Loucy (cell line): ENCODE measurements at regions not wholly inside any gene's neighbourhood (a gene's known extent, or its start where the extent isn't known, plus 50 kb on each side); places are given as distances from the start of the nearest gene placed in this dataset.

Experiments used
- H2AFZ ChIP-seq: fragments of 200-600 bp; sonication (generic); 2 replicates; pipeline ENCODE4 v1.6.0; 2016; ENCODE audit warnings: antibody characterized with exemption, mild to moderate bottlenecking, low read length, moderate library complexity
- H3F3A ChIP-seq: fragments of 200-600 bp; 2 replicates; pipeline ENCODE4 v1.6.0; 2016; ENCODE audit warnings: antibody characterized with exemption, low read depth, mild to moderate bottlenecking
- H3K27me3 ChIP-seq: fragments of 200-600 bp; sonication (generic); 2 replicates; pipeline ENCODE4 v1.6.1; 2014; ENCODE audit warnings: low read length, mild to moderate bottlenecking; ENCODE audit not compliant: insufficient read depth, poor library complexity, severe bottlenecking
- H3K36me3 ChIP-seq: fragments of 200-600 bp; sonication (generic); 2 replicates; pipeline ENCODE4 v1.6.1; 2016; ENCODE audit warnings: low read length; ENCODE audit not compliant: insufficient read depth
- H3K4me1 ChIP-seq: fragments of 200-600 bp; sonication (generic); 2 replicates; pipeline ENCODE4 v1.5.1; 2014; ENCODE audit warnings: low read length, mild to moderate bottlenecking; ENCODE audit not compliant: insufficient read depth, poor library complexity, severe bottlenecking
- H3K4me2 ChIP-seq: fragments of 200-600 bp; sonication (generic); 2 replicates; pipeline ENCODE4 v1.6.0; 2014; ENCODE audit warnings: antibody characterized with exemption, low read length, low read depth, mild to moderate bottlenecking; ENCODE audit not compliant: poor library complexity, severe bottlenecking
- H3K4me3 ChIP-seq: fragments of 200-600 bp; sonication (generic); 2 replicates; pipeline ENCODE4 v1.5.1; 2014; ENCODE audit warnings: low read length, mild to moderate bottlenecking, mixed read lengths; ENCODE audit not compliant: poor library complexity, severe bottlenecking
- H3K79me2 ChIP-seq: fragments of 200-600 bp; sonication (generic); 2 replicates; pipeline ENCODE4 v1.6.1; 2014; ENCODE audit warnings: low read length; ENCODE audit not compliant: insufficient read depth
- H3K9ac ChIP-seq: fragments of 200-600 bp; sonication (generic); 2 replicates; pipeline ENCODE4 v1.6.0; 2014; ENCODE audit warnings: mild to moderate bottlenecking, low read depth, low read length, moderate library complexity; ENCODE audit not compliant: poor library complexity, severe bottlenecking
- H3K9me2 ChIP-seq: fragments of 200-600 bp; sonication (generic); replicated peaks from 2 replicates; pipeline ENCODE4 v1.6.1; 2016; ENCODE audit warnings: low read depth, low read length, mixed read lengths
- H3K9me3 ChIP-seq: fragments of 200-600 bp; sonication (generic); 2 replicates; pipeline ENCODE4 v1.6.1; 2014; ENCODE audit warnings: mild to moderate bottlenecking, antibody characterized with exemption, low read length, low read depth; ENCODE audit not compliant: insufficient read depth
- H4K20me1 ChIP-seq: fragments of 200-600 bp; sonication (generic); 2 replicates; pipeline ENCODE4 v1.6.0; 2014; ENCODE audit warnings: antibody characterized with exemption, low read length, mild to moderate bottlenecking; ENCODE audit not compliant: insufficient read depth, poor library complexity, severe bottlenecking
- EZH2phosphoT487 ChIP-seq: fragments of 200-600 bp; IDR thresholded peaks from 2 replicates; pipeline ENCODE4 v1.6.1; 2018; ENCODE audit warnings: antibody characterized with exemption, mild to moderate bottlenecking, moderate library complexity, borderline replicate concordance
- TF ChIP-seq, protein P1 (sequence below): fragments of 200-600 bp; sonication (generic); conservative IDR thresholded peaks from 2 replicates; pipeline ENCODE4 v1.5.1; 2014; ENCODE audit warnings: mild to moderate bottlenecking, antibody characterized with exemption, low read length

- Histone ChIP-seq H3K79me2 (no peaks in the 10 kb centered on the region), H3K9me2 (no peaks in the 10 kb centered on the region), H3K9me3 (no peaks in the 10 kb centered on the region), H3K27me3 (no peaks in the 10 kb centered on the region), H4K20me1 (no peaks in the 10 kb centered on the region), H3K4me1 (no peaks in the 10 kb centered on the region), H3K4me3 (no peak overlapping the region), H3K9ac (no peak overlapping the region), H2AFZ (no peak overlapping the region), H3F3A (no peaks in the 10 kb centered on the region), H3K4me2 (no peak overlapping the region), H3K36me3 (no peaks in the 10 kb centered on the region)
- no peak for TF ChIP-seq EZH2phosphoT487
- TF ChIP-seq, protein P1, sequence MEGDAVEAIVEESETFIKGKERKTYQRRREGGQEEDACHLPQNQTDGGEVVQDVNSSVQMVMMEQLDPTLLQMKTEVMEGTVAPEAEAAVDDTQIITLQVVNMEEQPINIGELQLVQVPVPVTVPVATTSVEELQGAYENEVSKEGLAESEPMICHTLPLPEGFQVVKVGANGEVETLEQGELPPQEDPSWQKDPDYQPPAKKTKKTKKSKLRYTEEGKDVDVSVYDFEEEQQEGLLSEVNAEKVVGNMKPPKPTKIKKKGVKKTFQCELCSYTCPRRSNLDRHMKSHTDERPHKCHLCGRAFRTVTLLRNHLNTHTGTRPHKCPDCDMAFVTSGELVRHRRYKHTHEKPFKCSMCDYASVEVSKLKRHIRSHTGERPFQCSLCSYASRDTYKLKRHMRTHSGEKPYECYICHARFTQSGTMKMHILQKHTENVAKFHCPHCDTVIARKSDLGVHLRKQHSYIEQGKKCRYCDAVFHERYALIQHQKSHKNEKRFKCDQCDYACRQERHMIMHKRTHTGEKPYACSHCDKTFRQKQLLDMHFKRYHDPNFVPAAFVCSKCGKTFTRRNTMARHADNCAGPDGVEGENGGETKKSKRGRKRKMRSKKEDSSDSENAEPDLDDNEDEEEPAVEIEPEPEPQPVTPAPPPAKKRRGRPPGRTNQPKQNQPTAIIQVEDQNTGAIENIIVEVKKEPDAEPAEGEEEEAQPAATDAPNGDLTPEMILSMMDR, result no peak
These were observed 209.5 kb upstream of the MVB12B start for GRCh38 chr9:126117158-126117425.

DNA sequence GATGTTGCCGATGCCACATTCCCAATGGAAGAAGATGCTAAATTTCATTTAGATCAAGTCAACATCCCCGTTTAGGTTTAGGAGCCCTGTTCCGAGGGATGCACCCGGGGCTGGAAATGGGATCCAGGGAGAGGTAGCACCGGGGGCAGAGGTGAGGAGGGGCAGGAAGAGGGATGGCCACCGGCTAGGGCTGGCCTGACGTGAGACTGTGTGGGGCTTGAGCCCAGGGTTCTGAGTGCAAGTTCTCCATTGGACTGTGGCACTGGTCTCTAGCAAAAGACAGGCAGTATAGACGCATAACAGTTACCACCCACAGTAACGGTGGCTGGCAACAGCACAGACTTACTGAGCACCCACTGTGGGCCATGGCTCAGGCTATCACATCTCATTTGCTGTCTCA lies 209.0 kb upstream of the MVB12B start:
- H3K4me1 ChIP-seq, result no peaks in the 10 kb centered on the region
- no peaks in the 10 kb centered on the region for H3F3A ChIP-seq
- H3K27me3 ChIP-seq, result no peaks in the 10 kb centered on the region
- no peak overlapping the region for H3K4me2 ChIP-seq
- no peak overlapping the region for H3K9ac ChIP-seq
- no peaks in the 10 kb centered on the region for H3K9me3 ChIP-seq
- H4K20me1 ChIP-seq, result no peaks in the 10 kb centered on the region
- H3K79me2 ChIP-seq, result no peaks in the 10 kb centered on the region
- no peak overlapping the region for H3K4me3 ChIP-seq
- H3K36me3 ChIP-seq, result no peaks in the 10 kb centered on the region
- TF ChIP-seq, protein P1, result no peak
- TF ChIP-seq EZH2phosphoT487, result no peak
- no peaks in the 10 kb centered on the region for H3K9me2 ChIP-seq
- no peak overlapping the region for H2AFZ ChIP-seq

GRCh38 chr9:126119731-126120130 lies 206.9 kb upstream of the MVB12B start:
- Histone ChIP-seq H3K4me2 (no peak overlapping the region), H3F3A (no peaks in the 10 kb centered on the region), H3K27me3 (no peaks in the 10 kb centered on the region), H3K9ac (no peak overlapping the region), H3K4me3 (no peak overlapping the region), H3K9me2 (no peaks in the 10 kb centered on the region), H3K36me3 (no peaks in the 10 kb centered on the region), H3K4me1 (no peaks in the 10 kb centered on the region), H2AFZ (no peak overlapping the region), H4K20me1 (no peaks in the 10 kb centered on the region), H3K79me2 (no peaks in the 10 kb centered on the region), H3K9me3 (no peaks in the 10 kb centered on the region)
- TF ChIP-seq EZH2phosphoT487, result no peak
- TF ChIP-seq, protein P1, result no peak
